ENCODE measurements at regions not wholly inside any gene's neighbourhood (a gene's known extent, or its start where the extent isn't known, plus 50 kb on each side); places are given as distances from the start of the nearest gene placed in this dataset.

GRCh38 chr1:39129514-39129913 lies 75.0 kb upstream of the MACF1 start:
- intact Hi-C loops (cut with DNase I): no loop called here
- ATAC-seq (peak in 1 of 2 donors; percentile 24), DNase-seq (no peak)

GRCh38 chr1:39130325-39130724 lies 74.2 kb upstream of the MACF1 start:
- intact Hi-C loops (cut with DNase I): no loop called here
- ATAC-seq: peak in 1 of 2 donors; percentile 51
- DNase-seq: no peak

- ATAC-seq: no peak
- intact Hi-C loops (cut with DNase I): no loop called here
- no peak for DNase-seq
Observed at GRCh38 chr1:39131940-39132339, 72.6 kb upstream of the MACF1 start.

- intact Hi-C loops (cut with DNase I): no loop called here
- peak; percentile 83 for DNase-seq
- ATAC-seq: peak; percentile 88 to 90
Observed at GRCh38 chr1:39132505-39133339, 71.8 kb upstream of the MACF1 start.

GRCh38 chr1:39133340-39133684 lies 71.2 kb upstream of the MACF1 start:
- DNase-seq (no peak), ATAC-seq (no peak)
- intact Hi-C loops (cut with DNase I): no loop called here

GRCh38 chr1:39134768-39135333 lies 69.6 kb upstream of the MACF1 start:
- DNase-seq: no peak
- intact Hi-C loops (cut with DNase I): no loop called here

GRCh38 chr1:39136638-39137037 lies 67.9 kb upstream of the MACF1 start:
- ATAC-seq: no peak
- no peak for DNase-seq
- intact Hi-C loops (cut with DNase I): no loop called here

More at GRCh38 chr1:39134768-39135333, 69.6 kb upstream of the MACF1 start:
- no peak for ATAC-seq

- DNase-seq (no peak), ATAC-seq (no peak)
- intact Hi-C loops (cut with DNase I): no loop called here
Observed at GRCh38 chr1:39139723-39140360, 64.7 kb upstream of the MACF1 start.

- intact Hi-C loops (cut with DNase I): no loop called here
- ATAC-seq (peak in 1 of 2 donors; percentile 52), DNase-seq (no peak)
Observed at GRCh38 chr1:39141925-39142324, 62.6 kb upstream of the MACF1 start.

- DNase-seq (no peak), ATAC-seq (peak in 1 of 2 donors; percentile 45)
- intact Hi-C loops (cut with DNase I): no loop called here
Observed at GRCh38 chr1:39142401-39143060, 62.0 kb upstream of the MACF1 start.

GRCh38 chr1:39144924-39145323 lies 59.6 kb upstream of the MACF1 start:
- intact Hi-C loops (cut with DNase I): no loop called here
- ATAC-seq: no peak
- no peak for DNase-seq

GRCh38 chr1:39145331-39145965 lies 59.0 kb upstream of the MACF1 start:
- DNase-seq (no peak), ATAC-seq (no peak)
- intact Hi-C loops (cut with DNase I): no loop called here

GRCh38 chr1:39146681-39147080 lies 57.8 kb upstream of the MACF1 start:
- intact Hi-C loops (cut with DNase I): no loop called here
- ATAC-seq: no peak

GRCh38 chr1:39147099-39148025 lies 57.1 kb upstream of the MACF1 start:
- ATAC-seq (no peak), DNase-seq (no peak)
- intact Hi-C loops (cut with DNase I): no loop called here

More at GRCh38 chr1:39146681-39147080, 57.8 kb upstream of the MACF1 start:
- no peak for DNase-seq

- intact Hi-C loops (cut with DNase I): no loop called here
- ATAC-seq (no peak), DNase-seq (no peak)
Observed at GRCh38 chr1:39148942-39149341, 55.6 kb upstream of the MACF1 start.

- DNase-seq (no peak), ATAC-seq (no peak)
- intact Hi-C loops (cut with DNase I): no loop called here
Observed at GRCh38 chr1:39149509-39149908, 55.0 kb upstream of the MACF1 start.

GRCh38 chr1:39150779-39151178 lies 53.7 kb upstream of the MACF1 start:
- DNase-seq (no peak), ATAC-seq (no peak)
- intact Hi-C loops (cut with DNase I): no loop called here

GRCh38 chr1:39151267-39151666 lies 53.2 kb upstream of the MACF1 start:
- ATAC-seq: no peak
- no peak for DNase-seq
- intact Hi-C loops (cut with DNase I): no loop called here

- intact Hi-C loops (cut with DNase I): no loop called here
- no peak for ATAC-seq
Observed at GRCh38 chr1:39152923-39153322, 51.6 kb upstream of the MACF1 start.

More at GRCh38 chr1:39152923-39153322, 51.6 kb upstream of the MACF1 start:
- no peak for DNase-seq

Measured in left cardiac atrium (tissue), 4 donors.